Osteoblast (primary cell): ENCODE measurements at regions not wholly inside any gene's neighbourhood (a gene's known extent, or its start where the extent isn't known, plus 50 kb on each side); places are given as distances from the start of the nearest gene placed in this dataset.
"Not testable (repeated sequence)": the region's sequence is repeated elsewhere in the genome, so short reads cannot be mapped to it uniquely, and the experiment has no call there.

Experiments
- DNase-seq: peaks from one replicate; pipeline ENCODE4 v3.0.0; 2011; ENCODE audit warnings: low spot score, mixed read lengths; ENCODE audit not compliant: insufficient read length; ENCODE audit errors: missing footprints
- H2AFZ ChIP-seq: 2 replicates; pipeline ENCODE4 v1.6.0; 2011; ENCODE audit warnings: mild to moderate bottlenecking, low read length
- H3K27ac ChIP-seq: 2 replicates; pipeline ENCODE4 v1.5.1; 2011; ENCODE audit warnings: mild to moderate bottlenecking, low read depth, low read length, moderate library complexity
- H3K27me3 ChIP-seq: 2 replicates; pipeline ENCODE4 v1.6.0; 2012; ENCODE audit warnings: mild to moderate bottlenecking, control low read depth, inconsistent platforms, low read length, moderate library complexity; ENCODE audit not compliant: insufficient read depth
- H3K36me3 ChIP-seq: 2 replicates; pipeline ENCODE4 v1.5.1; 2011; ENCODE audit warnings: mild to moderate bottlenecking, low read length, control low read depth, moderate library complexity; ENCODE audit not compliant: insufficient read depth
- H3K4me1 ChIP-seq: 2 replicates; pipeline ENCODE4 v1.5.1; 2011; ENCODE audit warnings: mild to moderate bottlenecking, low read length, control low read depth, moderate library complexity; ENCODE audit not compliant: insufficient read depth
- H3K4me2 ChIP-seq: 2 replicates; pipeline ENCODE4 v1.6.0; 2011; ENCODE audit warnings: mild to moderate bottlenecking, low read length; ENCODE audit not compliant: insufficient read depth
- H3K4me3 ChIP-seq: fragments of 200-600 bp; sonication (generic); 3 replicates; pipeline ENCODE4 v1.5.1; 2012; ENCODE audit warnings: mild to moderate bottlenecking, low read length, inconsistent platforms; ENCODE audit not compliant: insufficient read depth
- H3K79me2 ChIP-seq: 2 replicates; pipeline ENCODE4 v1.6.0; 2012; ENCODE audit warnings: mild to moderate bottlenecking, low read length, control low read depth, inconsistent platforms; ENCODE audit not compliant: insufficient read depth
- H3K9me3 ChIP-seq: 2 replicates; pipeline ENCODE4 v1.5.1; 2011; ENCODE audit warnings: low read depth, low read length, control low read depth
- H4K20me1 ChIP-seq: 2 replicates; pipeline ENCODE4 v1.6.0; 2012; ENCODE audit warnings: mild to moderate bottlenecking, low read length, control low read depth; ENCODE audit not compliant: insufficient read depth
- TF ChIP-seq, protein P1 (sequence below): IDR thresholded peaks from 2 replicates; pipeline ENCODE4 v1.5.1; 2011; ENCODE audit warnings: mild to moderate bottlenecking, low read depth, low read length, moderate library complexity; ENCODE audit errors: extremely low read depth

DNA sequence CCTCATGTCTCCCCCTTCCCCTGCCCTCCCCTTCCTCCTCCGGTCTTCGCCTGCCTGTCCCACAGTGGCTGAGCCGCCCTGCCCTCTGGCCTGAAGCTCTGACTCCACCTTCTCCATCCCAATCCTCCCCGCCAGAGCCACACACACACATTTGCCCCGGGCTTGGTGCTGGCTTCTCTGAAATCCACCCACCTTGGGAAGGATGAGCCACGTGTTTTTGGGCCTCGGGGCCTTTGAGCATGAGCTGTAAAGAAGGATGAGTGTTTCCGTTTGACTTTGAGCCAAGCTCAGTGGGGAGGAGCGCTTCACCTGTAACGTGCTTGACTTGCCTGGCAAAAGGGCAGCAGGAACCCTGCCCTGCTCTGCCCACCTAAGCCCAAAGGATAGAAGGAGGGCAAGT lies 295.1 kb downstream of the SIPA1L2 start:
- TF ChIP-seq, protein P1, sequence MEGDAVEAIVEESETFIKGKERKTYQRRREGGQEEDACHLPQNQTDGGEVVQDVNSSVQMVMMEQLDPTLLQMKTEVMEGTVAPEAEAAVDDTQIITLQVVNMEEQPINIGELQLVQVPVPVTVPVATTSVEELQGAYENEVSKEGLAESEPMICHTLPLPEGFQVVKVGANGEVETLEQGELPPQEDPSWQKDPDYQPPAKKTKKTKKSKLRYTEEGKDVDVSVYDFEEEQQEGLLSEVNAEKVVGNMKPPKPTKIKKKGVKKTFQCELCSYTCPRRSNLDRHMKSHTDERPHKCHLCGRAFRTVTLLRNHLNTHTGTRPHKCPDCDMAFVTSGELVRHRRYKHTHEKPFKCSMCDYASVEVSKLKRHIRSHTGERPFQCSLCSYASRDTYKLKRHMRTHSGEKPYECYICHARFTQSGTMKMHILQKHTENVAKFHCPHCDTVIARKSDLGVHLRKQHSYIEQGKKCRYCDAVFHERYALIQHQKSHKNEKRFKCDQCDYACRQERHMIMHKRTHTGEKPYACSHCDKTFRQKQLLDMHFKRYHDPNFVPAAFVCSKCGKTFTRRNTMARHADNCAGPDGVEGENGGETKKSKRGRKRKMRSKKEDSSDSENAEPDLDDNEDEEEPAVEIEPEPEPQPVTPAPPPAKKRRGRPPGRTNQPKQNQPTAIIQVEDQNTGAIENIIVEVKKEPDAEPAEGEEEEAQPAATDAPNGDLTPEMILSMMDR, result no peak
- no peaks in the 10 kb centered on the region for H3K79me2 ChIP-seq
- H4K20me1 ChIP-seq, result no peaks in the 10 kb centered on the region
- no peaks in the 10 kb centered on the region for H3K27me3 ChIP-seq
- H3K9me3 ChIP-seq, result no peaks in the 10 kb centered on the region
- no peak for DNase-seq
- H3K4me2 ChIP-seq, result no peak overlapping the region
- no peaks in the 10 kb centered on the region for H3K4me1 ChIP-seq
- H3K27ac ChIP-seq, result no peak overlapping the region
- no peak overlapping the region for H2AFZ ChIP-seq
- no peak overlapping the region for H3K4me3 ChIP-seq
- no peaks in the 10 kb centered on the region for H3K36me3 ChIP-seq

DNA sequence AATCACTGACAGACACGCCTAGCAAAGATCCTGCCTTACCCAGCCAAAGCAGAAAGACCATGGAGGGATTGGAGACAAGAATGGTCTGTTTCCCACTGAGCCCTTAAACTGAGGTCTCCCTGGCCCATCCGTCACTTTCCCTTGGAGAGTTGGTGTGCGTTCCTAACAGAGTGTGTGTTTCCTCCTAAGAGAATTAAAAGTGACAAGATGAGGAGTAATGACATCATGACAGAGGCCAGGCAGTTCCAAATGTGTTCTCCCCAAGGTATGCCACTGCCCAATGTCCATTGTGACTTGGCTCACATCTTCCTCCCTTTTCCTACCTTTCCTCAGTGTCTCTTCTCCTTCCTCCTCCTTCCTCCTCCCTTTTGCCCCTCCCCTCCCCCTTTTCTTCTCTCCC lies 295.7 kb downstream of the SIPA1L2 start:
- Histone ChIP-seq H3K36me3 (no peaks in the 10 kb centered on the region), H3K9me3 (no peaks in the 10 kb centered on the region), H3K79me2 (no peaks in the 10 kb centered on the region), H3K27ac (no peak overlapping the region), H3K27me3 (no peaks in the 10 kb centered on the region), H3K4me3 (no peak overlapping the region), H4K20me1 (no peaks in the 10 kb centered on the region), H3K4me2 (no peak overlapping the region), H3K4me1 (no peaks in the 10 kb centered on the region), H2AFZ (no peak overlapping the region)
- TF ChIP-seq, protein P1, result no peak
- no peak for DNase-seq

DNA sequence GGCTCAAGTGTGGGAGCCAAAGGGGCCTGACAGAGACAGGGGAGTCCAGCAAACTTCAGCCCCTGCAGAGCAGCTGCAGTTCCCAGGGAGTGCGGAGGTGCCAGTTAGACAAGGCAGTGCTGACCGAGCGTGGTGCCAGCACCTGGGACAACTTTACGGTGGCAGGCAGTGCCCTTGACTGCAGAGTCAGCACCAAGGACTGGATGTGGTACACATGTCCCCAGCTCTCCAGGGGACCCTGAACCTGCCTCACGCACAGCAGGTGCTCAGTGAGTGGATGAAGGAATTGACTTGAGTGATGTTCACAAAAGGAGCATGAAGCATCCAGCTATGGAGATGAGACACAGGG lies 296.5 kb downstream of the SIPA1L2 start:
- no peak for DNase-seq

DNA sequence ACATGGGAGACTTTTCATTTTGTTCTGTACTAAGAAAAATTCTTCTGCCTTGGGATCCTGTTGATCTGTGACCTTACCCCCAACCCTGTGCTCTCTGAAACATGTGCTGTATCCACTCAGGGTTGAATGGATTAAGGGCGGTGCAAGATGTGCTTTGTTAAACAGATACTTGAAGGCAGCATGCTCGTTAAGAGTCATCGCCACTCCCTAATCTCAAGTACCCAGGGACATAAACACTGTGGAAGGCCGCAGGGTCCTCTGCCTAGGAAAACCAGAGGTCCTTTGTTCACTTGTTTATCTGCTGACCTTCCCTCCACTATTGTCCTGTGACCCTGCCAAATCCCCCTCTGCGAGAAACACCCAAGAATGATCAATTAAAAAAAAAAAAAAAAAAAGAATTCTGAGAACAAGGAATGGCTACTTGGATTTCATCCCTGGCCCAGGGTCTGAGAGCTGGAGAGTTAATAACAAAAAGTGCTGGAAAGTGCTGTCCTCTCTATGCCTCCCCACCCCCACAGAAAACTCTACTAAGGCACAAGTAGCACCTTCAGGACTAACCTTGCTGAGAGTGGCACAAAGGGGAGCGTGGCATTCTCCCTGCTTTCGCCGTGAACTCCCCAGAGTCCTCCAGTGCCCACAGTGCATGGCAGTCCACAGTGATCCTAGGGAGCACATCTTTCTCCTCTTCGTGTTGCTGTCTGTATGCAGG lies 297.1 kb downstream of the SIPA1L2 start:
- H3K9me3 ChIP-seq, DNase-seq, H3K27ac ChIP-seq, H2AFZ ChIP-seq, H3K27me3 ChIP-seq, H3K4me3 ChIP-seq, H3K36me3 ChIP-seq, H3K4me2 ChIP-seq, H3K79me2 ChIP-seq, H4K20me1 ChIP-seq, H3K4me1 ChIP-seq: not testable (repeated sequence)

More for the DNA sequence above, 296.5 kb downstream of the SIPA1L2 start:
- H4K20me1 ChIP-seq, result no peaks in the 10 kb centered on the region
- H3K36me3 ChIP-seq, result no peaks in the 10 kb centered on the region
- no peak overlapping the region for H3K4me2 ChIP-seq
- no peaks in the 10 kb centered on the region for H3K9me3 ChIP-seq
- no peak overlapping the region for H2AFZ ChIP-seq
- TF ChIP-seq, protein P1, result no peak
- no peak overlapping the region for H3K27ac ChIP-seq
- no peaks in the 10 kb centered on the region for H3K4me1 ChIP-seq
- H3K27me3 ChIP-seq, result no peaks in the 10 kb centered on the region
- no peak overlapping the region for H3K4me3 ChIP-seq
- no peaks in the 10 kb centered on the region for H3K79me2 ChIP-seq
